ENCODE measurements at regions not wholly inside any gene's neighbourhood (a gene's known extent, or its start where the extent isn't known, plus 50 kb on each side); places are given as distances from the start of the nearest gene placed in this dataset.

- TF ChIP-seq YY1 (IDR thresholded peaks at IDR 0.05; ENCODE audit: insufficient read depth, insufficient read length) (no peak), ZNF274 (IDR thresholded peaks at IDR 0.05; ENCODE audit: low read depth, low read length) (no peak)
Observed at GRCh38 chr16:47779201-47780016, 318.3 kb downstream of the PHKB start.

All from NT2/D1 (cell line).